SK-N-DZ (cell line): ENCODE measurements at regions not wholly inside any gene's neighbourhood (a gene's known extent, or its start where the extent isn't known, plus 50 kb on each side); places are given as distances from the start of the nearest gene placed in this dataset.
"Not testable (repeated sequence)": the region's sequence is repeated elsewhere in the genome, so short reads cannot be mapped to it uniquely, and the experiment has no call there.

Experiments used
- DNase-seq: peaks from one replicate; pipeline ENCODE4 v3.0.0-alpha.2; 2015; ENCODE audit warnings: low spot score

DNA sequence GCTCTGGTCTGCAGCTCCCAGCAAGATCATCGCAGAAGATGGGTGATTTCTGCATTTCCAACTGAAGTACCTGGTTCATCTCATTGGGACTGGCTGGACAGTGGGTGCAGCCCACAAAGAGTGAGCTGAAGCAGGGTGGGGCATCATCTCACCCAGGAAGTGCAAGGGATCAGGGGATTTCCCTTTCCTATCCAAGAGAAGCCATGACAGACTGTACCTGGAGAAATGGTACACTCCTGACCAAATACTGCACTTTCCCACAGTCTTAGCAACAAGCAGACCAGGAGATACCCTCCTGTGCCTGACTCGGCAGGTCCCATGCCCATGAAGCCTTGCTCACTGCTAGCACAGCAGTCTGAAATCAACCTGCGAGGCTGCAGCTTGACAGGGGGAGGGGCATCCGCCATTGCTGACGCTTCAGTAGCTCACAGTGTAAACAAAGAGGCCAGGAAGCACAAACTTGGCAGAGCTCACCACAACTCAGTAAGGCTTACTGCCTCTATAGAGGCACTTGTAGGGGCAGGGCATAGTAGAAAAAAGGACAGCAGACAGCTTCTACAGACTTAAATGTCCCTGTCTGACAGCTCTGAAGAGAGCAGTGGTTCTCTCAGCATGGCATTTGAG lies 60.5 kb downstream of the AREG start:
- DNase-seq = not testable (repeated sequence)

- not testable (repeated sequence) for DNase-seq
Measured at GRCh38 chr4:74509363-74509762, 64.4 kb downstream of the AREG start.

GRCh38 chr4:74516303-74516702 lies 71.4 kb downstream of the AREG start:
- DNase-seq = no peak

GRCh38 chr4:74517996-74518395 lies 73.1 kb downstream of the AREG start:
- no peak for DNase-seq

DNA sequence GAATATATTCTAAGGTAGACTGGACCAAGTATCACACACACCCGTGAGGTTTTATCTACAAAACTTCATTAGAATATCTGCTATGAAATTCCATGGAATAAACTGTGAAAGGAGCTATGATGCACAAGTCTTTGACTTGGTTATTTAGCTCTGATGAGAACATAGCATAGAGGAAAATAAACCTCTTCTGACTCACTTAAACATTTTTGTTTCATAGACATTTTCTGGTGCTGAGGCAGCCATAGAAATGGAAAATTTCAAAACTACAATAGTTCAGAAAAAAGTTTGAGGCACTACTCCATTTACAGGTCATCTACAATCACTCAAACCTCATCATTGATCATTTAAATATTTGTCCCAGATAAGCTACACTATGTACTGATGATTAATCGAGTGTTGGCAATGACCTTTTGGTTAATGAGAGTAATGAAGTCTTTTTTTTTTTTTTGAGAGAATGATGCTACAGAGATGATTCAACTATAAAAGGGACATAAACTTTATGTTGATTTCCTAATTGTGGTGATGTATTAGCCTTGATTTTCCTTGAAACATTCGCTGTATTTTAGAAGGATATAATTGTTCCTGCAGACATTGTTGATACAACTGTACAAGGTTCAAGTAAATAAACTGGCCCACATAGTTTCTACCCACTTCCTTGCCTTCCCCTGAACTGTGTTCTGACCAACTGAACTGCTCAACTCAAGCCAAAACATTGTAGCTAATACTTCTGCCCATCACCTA lies 77.5 kb downstream of the AREG start:
- DNase-seq = no peak

- no peak for DNase-seq
Measured at GRCh38 chr4:74523096-74523495, 78.2 kb downstream of the AREG start.

- no peak for DNase-seq
Measured at GRCh38 chr4:74524985-74525384, 80.0 kb downstream of the AREG start.

GRCh38 chr4:74527049-74527448 lies 82.1 kb downstream of the AREG start:
- DNase-seq = no peak

- DNase-seq = no peak
Measured at GRCh38 chr4:74528178-74528577, 83.2 kb downstream of the AREG start.

- DNase-seq = no peak
Measured at GRCh38 chr4:74529284-74530041, 84.5 kb downstream of the AREG start.

DNA sequence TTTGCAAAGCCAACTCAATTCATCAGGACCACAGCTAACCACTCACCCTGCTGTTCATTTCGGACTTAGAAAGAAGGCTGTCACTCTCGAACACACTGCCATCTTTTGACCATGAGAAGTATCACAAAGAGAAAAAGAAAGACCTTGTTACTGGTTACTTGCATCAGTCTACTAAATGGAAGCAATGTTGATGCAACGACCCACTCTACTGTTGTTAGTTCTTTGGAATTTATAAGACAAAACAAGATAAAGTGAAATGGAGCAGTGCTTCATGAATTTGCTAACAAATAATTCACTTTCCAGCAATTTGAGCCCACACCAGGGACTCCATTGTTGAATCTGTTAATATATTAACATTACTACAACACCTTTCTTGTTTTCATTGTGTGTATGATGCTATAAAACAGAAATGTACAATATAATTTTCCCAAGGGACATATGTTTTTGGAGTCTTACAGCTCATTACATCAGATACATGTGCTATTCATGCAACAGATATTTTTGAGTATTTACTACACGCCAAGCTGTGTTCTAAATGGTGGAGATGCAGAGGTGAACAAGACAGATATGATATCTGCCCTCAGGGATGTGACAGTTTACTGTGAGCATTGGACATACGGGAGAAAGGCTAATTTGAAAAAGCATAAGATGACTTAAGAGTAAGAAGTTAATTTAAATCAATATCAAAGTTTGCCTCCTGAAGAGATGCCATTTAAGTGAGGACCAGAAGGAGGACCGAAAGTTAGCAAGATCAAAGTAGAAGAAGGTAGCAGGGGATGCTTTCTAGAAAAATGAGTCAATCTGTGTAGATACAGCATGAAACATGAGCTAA lies 87.2 kb downstream of the AREG start:
- peak; percentile 16 for DNase-seq

- no peak for DNase-seq
Measured at GRCh38 chr4:74534121-74534520, 89.2 kb downstream of the AREG start.

DNA sequence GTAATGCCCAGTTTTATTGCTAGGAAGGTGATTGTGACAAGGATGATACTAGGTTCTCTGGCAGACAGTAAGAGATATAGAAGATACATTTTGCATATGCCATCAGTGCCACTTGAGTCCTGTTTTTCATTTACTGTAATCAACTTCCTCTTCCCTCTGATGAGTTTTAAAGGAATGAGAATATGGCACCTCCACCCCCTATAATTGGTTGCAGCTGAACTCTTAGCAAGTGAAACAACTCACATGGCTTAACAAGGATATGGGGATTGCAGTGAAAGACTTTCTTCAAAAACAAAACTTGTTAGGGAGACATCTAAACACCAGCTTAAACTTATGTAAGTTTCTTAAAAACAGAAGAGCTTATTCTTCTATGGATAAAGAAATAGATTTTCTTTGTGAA lies 90.0 kb downstream of the AREG start:
- no peak for DNase-seq

DNA sequence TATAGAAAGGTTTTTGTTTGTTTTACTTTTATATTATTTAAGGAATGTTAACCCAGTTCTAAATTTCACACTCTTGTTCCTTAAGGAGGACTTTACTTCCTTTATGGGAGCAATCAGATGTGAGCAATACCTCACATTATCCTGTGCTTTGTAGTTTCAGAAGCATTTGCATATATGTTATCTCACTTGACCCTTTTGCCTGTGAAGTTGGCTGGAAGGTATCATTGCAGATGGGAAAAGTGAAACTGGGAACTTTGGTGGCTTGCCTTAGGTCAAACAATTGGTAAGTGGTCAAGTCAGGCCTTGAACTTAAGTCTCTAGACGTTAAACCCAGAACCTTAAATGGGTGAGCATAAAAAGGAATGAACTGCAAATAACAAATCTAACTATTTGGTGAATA lies 90.6 kb downstream of the AREG start:
- DNase-seq = no peak

DNA sequence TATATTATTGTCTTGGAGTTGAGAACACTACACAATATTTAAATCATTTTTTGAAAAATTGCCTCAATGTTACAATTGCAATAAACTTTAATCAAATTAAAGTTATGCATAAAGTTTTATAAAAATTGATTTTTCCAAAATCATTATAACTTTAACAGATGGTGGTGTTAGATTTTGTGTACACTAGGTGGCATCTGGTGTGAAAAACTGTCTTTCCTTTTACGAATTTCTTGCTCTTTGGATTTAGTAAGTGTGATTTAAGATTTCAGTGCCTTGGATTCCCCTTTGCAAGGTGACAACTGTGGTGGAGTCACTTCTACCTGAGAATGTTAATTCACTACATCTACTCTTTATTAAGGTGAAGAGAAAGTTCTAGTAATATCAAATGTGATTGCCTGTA lies 91.6 kb downstream of the AREG start:
- no peak for DNase-seq

DNA sequence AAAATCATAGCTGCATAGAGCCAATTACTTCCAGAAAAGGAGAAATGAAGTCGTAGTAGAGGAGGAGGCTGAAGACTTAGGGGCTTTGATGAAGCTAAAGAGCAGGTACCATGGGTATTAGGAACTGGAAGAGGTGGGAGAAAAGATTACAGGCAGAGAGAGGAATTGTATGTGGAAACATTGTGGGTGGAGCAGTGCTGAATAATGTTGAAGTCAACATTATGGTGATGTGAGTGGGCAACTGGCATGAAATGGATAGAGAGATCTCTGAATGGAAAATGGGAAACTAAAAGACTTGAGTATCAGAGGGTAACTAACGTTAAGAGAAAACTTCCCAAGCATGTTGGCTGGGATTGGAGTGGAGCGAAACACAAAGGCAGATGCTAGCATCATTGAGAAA lies 92.5 kb downstream of the AREG start:
- DNase-seq = no peak

DNA sequence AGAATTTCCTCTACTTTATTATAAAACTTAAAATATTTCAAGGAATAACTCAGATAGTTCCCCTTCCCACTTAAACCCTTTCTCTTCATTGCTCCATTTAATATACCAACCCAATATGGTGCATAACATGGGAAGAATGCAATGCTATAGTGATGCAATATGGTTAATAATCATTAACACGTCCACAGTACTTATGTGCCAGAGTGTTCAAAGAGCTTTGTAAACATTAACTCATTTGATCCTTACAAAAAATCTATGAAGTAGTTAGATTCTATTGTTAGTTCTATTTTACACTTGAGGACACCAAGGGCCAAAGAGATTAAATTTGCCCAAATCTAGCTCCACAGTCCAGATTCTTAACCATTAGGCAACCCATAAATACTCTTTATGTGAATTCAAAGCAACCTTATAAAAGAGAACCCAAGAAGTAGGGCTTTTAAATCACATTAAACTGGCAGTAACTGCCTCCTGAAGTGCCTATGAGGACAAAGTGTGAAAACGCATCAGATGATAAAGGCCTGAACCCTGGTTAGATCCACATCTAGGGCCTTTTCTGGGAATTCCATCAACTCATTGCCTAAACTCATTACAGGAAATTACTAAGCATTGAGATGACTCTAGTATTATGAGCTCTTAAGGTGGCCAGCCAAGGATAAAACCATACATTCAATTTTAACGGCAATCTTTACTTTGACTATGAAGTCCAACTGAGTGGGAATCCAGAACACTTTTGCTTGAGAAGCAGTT lies 94.3 kb downstream of the AREG start:
- no peak for DNase-seq

- no peak for DNase-seq
Measured at GRCh38 chr4:74540193-74540592, 95.3 kb downstream of the AREG start.

DNA sequence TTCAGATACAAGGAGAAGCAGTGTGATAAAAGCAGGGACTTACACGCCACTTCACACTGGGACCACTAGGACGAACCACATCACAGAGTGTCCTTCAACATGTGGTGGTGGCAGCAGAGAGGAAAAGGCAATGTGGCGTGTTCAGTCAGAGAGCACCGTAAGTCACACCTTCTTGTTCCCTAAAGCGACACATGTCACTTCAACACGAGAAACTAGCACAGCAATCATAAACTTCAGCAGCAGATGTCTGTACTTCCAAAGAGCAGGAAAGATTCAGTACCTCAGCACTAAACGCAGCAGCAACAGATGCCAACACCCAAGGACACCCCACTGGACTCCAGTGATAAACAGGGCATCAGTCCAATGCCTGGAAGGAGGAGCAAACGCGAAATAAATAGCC lies 96.7 kb downstream of the AREG start:
- DNase-seq = no peak

GRCh38 chr4:74543231-74543781 lies 98.4 kb downstream of the AREG start:
- no peak for DNase-seq

- DNase-seq = no peak
Measured at GRCh38 chr4:74543983-74544382, 99.0 kb downstream of the AREG start.
